ENCODE measurements at regions not wholly inside any gene's neighbourhood (a gene's known extent, or its start where the extent isn't known, plus 50 kb on each side); places are given as distances from the start of the nearest gene placed in this dataset.

DNA sequence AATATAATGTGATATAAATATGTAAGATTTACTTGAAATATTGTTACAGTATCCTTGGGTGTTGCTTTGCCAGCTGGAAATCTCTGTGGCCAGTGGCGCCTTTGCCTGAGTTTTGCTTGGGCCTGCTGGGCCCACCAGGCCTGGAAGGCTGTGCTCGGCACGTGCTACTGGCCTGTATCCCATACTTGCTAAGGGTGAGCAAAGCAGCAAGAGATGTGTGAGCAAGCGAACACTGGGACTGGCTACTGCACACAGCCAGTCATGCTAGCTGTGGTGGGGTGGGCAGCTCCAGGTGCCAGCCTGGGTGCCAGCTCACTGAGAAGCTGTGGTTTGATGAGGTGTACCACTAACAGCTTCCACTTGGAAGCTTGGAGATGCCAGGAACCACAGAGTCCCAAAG, 299.1 kb upstream of the GALNT5 start:
- no peaks in the 10 kb centered on the region for H3K27me3 ChIP-seq (ENCODE audit: control insufficient read depth in 2 of 2, insufficient read depth in 2 of 2, low read length in 2 of 2)
- H3K4me1 ChIP-seq (ENCODE audit: control insufficient read depth, extremely low read depth, insufficient read depth, low read length) = no peaks in the 10 kb centered on the region
- no peak overlapping the region for H3K27ac ChIP-seq (ENCODE audit: insufficient read depth, low read depth, low read length)
- TF ChIP-seq FOS (IDR thresholded peaks at IDR 0.05; ENCODE audit: borderline replicate concordance, insufficient read depth, low read length) (no peak), EZH2 (IDR thresholded peaks at IDR 0.05; ENCODE audit: borderline replicate concordance, low read depth, low read length, severe bottlenecking) (no peak), GATA2 (IDR thresholded peaks at IDR 0.05; ENCODE audit: insufficient read depth, insufficient read length, low read depth, low read length) (no peak), POLR2A (IDR thresholded peaks at IDR 0.05; ENCODE audit: low read depth, low read length) (no peak), JUN (IDR thresholded peaks at IDR 0.05; ENCODE audit: borderline replicate concordance, insufficient read depth, insufficient read length, low read depth) (no peak), MYC (IDR thresholded peaks at IDR 0.05; ENCODE audit: low read depth, low read length) (no peak), POLR2AphosphoS5 (IDR thresholded peaks at IDR 0.05; ENCODE audit: insufficient read depth, low read depth, low read length) (no peak)
- TF ChIP-seq, protein P1, sequence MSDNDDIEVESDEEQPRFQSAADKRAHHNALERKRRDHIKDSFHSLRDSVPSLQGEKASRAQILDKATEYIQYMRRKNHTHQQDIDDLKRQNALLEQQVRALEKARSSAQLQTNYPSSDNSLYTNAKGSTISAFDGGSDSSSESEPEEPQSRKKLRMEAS (IDR thresholded peaks at IDR 0.05; ENCODE audit: insufficient read depth, insufficient read length) = no peak
- TF ChIP-seq, protein P2, sequence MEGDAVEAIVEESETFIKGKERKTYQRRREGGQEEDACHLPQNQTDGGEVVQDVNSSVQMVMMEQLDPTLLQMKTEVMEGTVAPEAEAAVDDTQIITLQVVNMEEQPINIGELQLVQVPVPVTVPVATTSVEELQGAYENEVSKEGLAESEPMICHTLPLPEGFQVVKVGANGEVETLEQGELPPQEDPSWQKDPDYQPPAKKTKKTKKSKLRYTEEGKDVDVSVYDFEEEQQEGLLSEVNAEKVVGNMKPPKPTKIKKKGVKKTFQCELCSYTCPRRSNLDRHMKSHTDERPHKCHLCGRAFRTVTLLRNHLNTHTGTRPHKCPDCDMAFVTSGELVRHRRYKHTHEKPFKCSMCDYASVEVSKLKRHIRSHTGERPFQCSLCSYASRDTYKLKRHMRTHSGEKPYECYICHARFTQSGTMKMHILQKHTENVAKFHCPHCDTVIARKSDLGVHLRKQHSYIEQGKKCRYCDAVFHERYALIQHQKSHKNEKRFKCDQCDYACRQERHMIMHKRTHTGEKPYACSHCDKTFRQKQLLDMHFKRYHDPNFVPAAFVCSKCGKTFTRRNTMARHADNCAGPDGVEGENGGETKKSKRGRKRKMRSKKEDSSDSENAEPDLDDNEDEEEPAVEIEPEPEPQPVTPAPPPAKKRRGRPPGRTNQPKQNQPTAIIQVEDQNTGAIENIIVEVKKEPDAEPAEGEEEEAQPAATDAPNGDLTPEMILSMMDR (IDR thresholded peaks at IDR 0.05; ENCODE audit: extremely low read depth in 1 of 2, insufficient read depth in 1 of 2, low read depth in 1 of 2, low read length in 2 of 2) = no peak
- ChIA-PET POLR2A (no interaction called here), CTCF (interaction anchor here (1.2 kb wide), 1 partner anchor 25 kb away, joined by 3 read pairs; no protein-coding TSS in a partner anchor)
- BruUV-seq (replicated peaks) = no TSS peak
- dilution Hi-C loops (cut with MboI; ENCODE audit: extremely low pct_ligation_motif_present, low sequenced_read_pairs) (no loop called here), intact Hi-C loops (cut with micrococcal nuclease) (no loop called here)
- H3K79me2 ChIP-seq (ENCODE audit: control insufficient read depth, insufficient read depth, low read length) = no peaks in the 10 kb centered on the region
- no peak for FAIRE-seq
- H3K9me3 ChIP-seq (replicated peaks; ENCODE audit: control insufficient read depth, insufficient read depth, low read length) = no peaks in the 10 kb centered on the region
- no peaks in the 10 kb centered on the region for H3K36me3 ChIP-seq (ENCODE audit: control insufficient read depth in 2 of 2, extremely low read depth in 1 of 2, insufficient read depth in 2 of 2, low read length in 2 of 2)
- no peak overlapping the region for H3K4me3 ChIP-seq (replicated peaks in 1 of 3; ENCODE audit: insufficient read depth in 1 of 3, low read depth in 1 of 3, low read length in 3 of 3)
- H2AFZ ChIP-seq (ENCODE audit: low read depth, low read length) = no peak overlapping the region
- H3K9me1 ChIP-seq (replicated peaks; ENCODE audit: control insufficient read depth, extremely low read depth, insufficient read depth, low read length) = no peaks in the 10 kb centered on the region
- H3K9ac ChIP-seq (replicated peaks; ENCODE audit: extremely low read depth, insufficient read depth, low read length) = no peak overlapping the region
- H4K20me1 ChIP-seq (replicated peaks; ENCODE audit: control insufficient read depth, extremely low read depth, insufficient read depth, low read length) = no peaks in the 10 kb centered on the region
- no peak for DNase-seq (ENCODE audit: low read depth, low spot score)
- no peak overlapping the region for H3K4me2 ChIP-seq (ENCODE audit: insufficient read depth, low read length)

All from endothelial cell of umbilical vein (primary cell).